NB4 (cell line): ENCODE measurements at regions not wholly inside any gene's neighbourhood (a gene's known extent, or its start where the extent isn't known, plus 50 kb on each side); places are given as distances from the start of the nearest gene placed in this dataset.

Source experiments
- CTCF ChIP-seq: IDR thresholded peaks from one replicate; pipeline ENCODE4 v1.5.1; 2012; ENCODE audit warnings: low read depth, low read length
- MYC ChIP-seq: IDR thresholded peaks from 2 replicates; pipeline ENCODE4 v1.6.1; 2011; ENCODE audit warnings: low read depth, low read length
- POLR2A ChIP-seq: IDR thresholded peaks from 2 replicates; pipeline ENCODE4 v1.6.1; 2011; ENCODE audit warnings: mild to moderate bottlenecking; ENCODE audit not compliant: insufficient read length; ENCODE audit errors: extremely low read depth

DNA sequence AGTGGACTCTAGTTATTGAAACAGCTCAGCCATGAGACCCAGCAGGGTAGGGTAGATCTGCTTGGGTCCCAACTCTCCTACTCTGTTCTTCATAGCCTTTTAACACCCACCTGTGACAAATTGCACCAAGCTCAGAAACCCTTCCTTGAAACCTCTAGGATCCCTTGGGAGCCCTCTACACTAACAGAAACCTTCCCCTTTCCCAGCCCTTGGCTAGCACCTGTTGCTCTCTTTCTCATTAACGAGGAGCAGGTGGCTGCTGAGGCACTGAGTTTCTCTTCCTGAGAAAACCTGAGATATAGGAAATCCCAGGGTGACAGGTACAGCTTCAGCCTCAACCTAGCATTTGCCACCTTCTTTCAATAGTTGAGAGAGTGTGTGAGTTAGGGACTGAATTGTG lies 88.3 kb upstream of the CLSTN2 start:
- TF ChIP-seq CTCF (no peak), POLR2A (no peak), MYC (no peak)
